ENCODE measurements at regions not wholly inside any gene's neighbourhood (a gene's known extent, or its start where the extent isn't known, plus 50 kb on each side); places are given as distances from the start of the nearest gene placed in this dataset.
"Not testable (repeated sequence)": the region's sequence is repeated elsewhere in the genome, so short reads cannot be mapped to it uniquely, and the experiment has no call there.

- DNase-seq = no peak
Observed at GRCh38 chr6:72457738-72458137, 164.1 kb upstream of the KCNQ5 start.

GRCh38 chr6:72458521-72458920 is 163.3 kb upstream of the KCNQ5 start:
- no peak for DNase-seq

GRCh38 chr6:72461144-72461543 is 160.7 kb upstream of the KCNQ5 start:
- DNase-seq = no peak

GRCh38 chr6:72464246-72464645 is 157.6 kb upstream of the KCNQ5 start:
- DNase-seq = no peak

- DNase-seq = no peak
Observed at GRCh38 chr6:72464791-72465691, 156.8 kb upstream of the KCNQ5 start.

GRCh38 chr6:72466471-72466870 is 155.4 kb upstream of the KCNQ5 start:
- DNase-seq = no peak

- no peak for DNase-seq
Observed at GRCh38 chr6:72466971-72467566, 154.8 kb upstream of the KCNQ5 start.

- not testable (repeated sequence) for DNase-seq
Observed at GRCh38 chr6:72469406-72469983, 152.4 kb upstream of the KCNQ5 start.

- DNase-seq = no peak
Observed at GRCh38 chr6:72476051-72476450, 145.8 kb upstream of the KCNQ5 start.

GRCh38 chr6:72476646-72477045 is 145.2 kb upstream of the KCNQ5 start:
- DNase-seq = no peak

GRCh38 chr6:72495441-72495840 is 126.4 kb upstream of the KCNQ5 start:
- DNase-seq = no peak

- no peak for DNase-seq
Observed at GRCh38 chr6:72497186-72497585, 124.7 kb upstream of the KCNQ5 start.

- DNase-seq = no peak
Observed at GRCh38 chr6:72500669-72501068, 121.2 kb upstream of the KCNQ5 start.

- DNase-seq = no peak
Observed at GRCh38 chr6:72504406-72504805, 117.5 kb upstream of the KCNQ5 start.

GRCh38 chr6:72505446-72505845 is 116.4 kb upstream of the KCNQ5 start:
- DNase-seq = no peak

GRCh38 chr6:72519871-72520270 is 102.0 kb upstream of the KCNQ5 start:
- no peak for DNase-seq

- no peak for DNase-seq
Observed at GRCh38 chr6:72521684-72522083, 100.2 kb upstream of the KCNQ5 start.

GRCh38 chr6:72522735-72523141 is 99.1 kb upstream of the KCNQ5 start:
- DNase-seq = peak; percentile 22

- no peak for DNase-seq
Observed at GRCh38 chr6:72524011-72524645, 97.7 kb upstream of the KCNQ5 start.

- DNase-seq = no peak
Observed at GRCh38 chr6:72525821-72526510, 95.9 kb upstream of the KCNQ5 start.

GRCh38 chr6:72530152-72530551 is 91.7 kb upstream of the KCNQ5 start:
- DNase-seq = no peak

- DNase-seq = no peak
Observed at GRCh38 chr6:72530750-72531149, 91.1 kb upstream of the KCNQ5 start.

GRCh38 chr6:72533606-72534005 is 88.3 kb upstream of the KCNQ5 start:
- DNase-seq = no peak

All from activated T-cell treated with anti-CD3 and anti-CD28 coated beads, Interleukin-2, amount 50 U/mL, for 1 hour (primary cell).